HG03066 (cell line): ENCODE measurements at regions not wholly inside any gene's neighbourhood (a gene's known extent, or its start where the extent isn't known, plus 50 kb on each side); places are given as distances from the start of the nearest gene placed in this dataset.
"Not testable (repeated sequence)": the region's sequence is repeated elsewhere in the genome, so short reads cannot be mapped to it uniquely, and the experiment has no call there.

ENCODE experiments used
- ATAC-seq: cut with Tn5 transposase; IDR thresholded peaks from one replicate; pipeline ENCODE4 v1.9.1; 2021; ENCODE audit warnings: low read depth; ENCODE audit not compliant: unreplicated experiment

DNA sequence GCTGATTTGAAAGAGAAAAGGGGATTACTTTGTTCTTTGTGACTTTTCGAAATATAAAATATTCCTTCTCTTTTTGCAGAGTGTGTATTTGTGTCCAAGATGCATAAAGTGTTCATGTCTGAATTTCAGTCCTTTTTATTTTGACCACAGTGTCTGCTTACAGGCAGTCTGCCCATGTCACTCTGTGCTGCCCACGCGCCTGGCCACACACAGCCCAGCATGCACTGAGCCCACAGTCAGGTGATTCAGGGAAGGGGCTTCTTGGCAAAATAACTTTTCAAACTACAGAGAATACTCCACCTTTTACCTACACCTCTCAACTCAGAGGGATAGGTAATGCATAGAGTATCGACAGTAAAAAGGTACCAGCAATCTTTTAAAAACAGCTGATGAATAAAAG, 142.5 kb upstream of the TRPC4 start:
- ATAC-seq: no peak

DNA sequence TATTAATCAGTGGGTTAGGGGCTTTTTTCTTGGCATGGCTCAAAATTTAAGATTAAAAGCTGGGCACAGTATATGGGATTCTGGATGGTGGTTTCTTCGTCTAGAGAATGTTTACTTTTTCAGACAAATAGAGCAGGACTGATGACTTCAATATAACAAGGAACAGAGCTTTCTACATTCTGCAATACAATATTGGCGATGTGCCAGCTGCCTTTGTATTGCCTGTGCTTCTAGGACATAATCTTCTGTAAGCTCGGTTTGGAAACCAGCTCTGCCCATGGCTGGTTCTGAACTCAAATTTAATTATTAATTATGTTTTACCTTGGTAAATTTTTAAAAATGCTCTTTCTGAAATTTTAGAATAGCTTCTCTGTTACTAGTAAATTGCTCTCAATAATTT, 139.1 kb upstream of the TRPC4 start:
- no peak for ATAC-seq

DNA sequence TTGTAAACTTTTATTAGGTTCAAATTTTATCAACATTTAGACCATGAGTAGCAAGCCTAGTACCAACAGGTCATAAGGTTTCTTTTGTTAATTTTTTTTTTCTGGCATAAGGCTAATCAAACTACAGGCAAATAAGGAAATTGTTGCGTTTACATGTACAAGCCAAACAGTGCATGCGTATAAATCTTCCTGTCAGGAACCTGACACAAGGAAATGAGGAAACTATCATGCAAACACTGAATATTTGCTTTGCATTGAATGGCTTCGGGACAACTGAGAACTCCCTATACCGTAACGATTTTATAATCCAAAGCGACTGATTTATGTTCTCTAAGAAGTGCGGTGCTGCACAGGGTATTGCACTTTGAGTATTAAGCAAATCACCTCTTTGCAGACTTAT, 133.0 kb upstream of the TRPC4 start:
- ATAC-seq: no peak

DNA sequence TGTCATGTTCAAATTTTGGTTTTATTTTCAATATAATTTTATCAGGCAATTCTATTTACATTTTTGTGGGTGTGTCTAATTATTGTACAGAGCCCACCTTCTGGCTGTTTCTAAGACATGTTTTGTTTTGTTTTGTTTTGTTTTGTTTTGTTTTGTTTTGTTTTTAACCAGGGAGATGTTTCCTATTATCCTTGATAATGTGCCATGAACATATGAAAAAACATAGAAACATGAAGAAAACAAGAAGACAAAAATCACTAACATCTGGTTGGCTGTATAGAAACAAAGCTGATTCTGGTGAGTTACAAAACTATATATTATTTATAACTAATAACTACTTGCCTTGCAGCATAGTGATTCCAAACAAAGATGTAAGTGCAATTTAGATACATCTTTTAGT, 128.1 kb upstream of the TRPC4 start:
- no peak for ATAC-seq

DNA sequence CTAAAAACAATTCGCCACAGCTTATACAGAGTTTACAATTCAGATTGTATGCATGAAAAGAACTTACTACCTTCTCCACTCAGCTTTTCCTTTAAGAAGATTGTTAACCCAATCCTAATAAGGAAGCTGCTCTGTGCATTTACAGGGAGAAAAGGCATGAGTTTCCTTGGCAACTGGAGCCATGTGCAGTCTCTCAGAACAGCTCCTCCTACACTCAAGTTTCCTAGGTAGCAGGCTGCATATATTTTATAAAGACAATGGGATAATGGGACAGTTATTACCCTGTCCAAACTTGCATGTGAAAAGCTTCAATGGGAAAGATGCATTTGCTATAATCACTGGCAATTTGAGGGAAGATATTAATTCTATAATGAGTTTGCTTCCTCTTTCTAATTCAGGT, 125.5 kb upstream of the TRPC4 start:
- no peak for ATAC-seq

DNA sequence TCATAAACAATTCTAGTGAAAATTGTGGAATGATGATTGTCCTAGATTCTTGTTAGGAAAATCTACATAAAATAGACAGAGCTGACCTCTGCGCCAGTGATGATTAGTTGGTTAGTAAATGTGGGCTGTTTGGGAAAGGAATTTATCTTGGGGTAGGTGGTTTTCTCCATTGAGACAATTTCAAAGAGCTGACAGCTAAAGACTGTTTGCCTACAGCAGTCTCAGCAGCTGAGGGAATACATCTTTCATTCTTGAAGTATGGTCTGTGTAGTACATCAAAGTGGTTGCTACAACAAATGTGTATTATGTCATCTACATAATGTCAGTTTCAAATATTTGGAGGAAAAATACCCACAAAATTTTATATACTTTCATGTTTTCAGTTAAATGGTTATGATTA, 117.2 kb upstream of the TRPC4 start:
- no peak for ATAC-seq

DNA sequence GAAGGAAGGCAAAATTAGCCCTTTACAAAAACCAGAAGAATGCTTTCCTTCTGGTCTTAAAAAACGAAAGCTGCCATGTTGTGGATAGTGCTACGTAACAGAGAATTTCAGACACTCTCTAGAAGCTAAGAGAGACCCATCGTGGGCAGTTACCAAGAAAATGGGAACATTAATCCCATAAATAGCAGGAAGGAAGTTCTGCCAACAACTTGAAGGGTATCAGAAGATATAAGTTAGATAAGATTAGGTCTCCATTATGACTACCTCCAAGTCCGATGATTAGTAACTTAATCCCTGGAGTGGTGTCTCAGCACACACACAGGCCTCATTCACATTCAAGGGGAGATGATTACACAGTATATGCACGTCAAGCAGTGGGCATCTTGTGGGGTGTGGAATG, 115.7 kb upstream of the TRPC4 start:
- no peak for ATAC-seq

DNA sequence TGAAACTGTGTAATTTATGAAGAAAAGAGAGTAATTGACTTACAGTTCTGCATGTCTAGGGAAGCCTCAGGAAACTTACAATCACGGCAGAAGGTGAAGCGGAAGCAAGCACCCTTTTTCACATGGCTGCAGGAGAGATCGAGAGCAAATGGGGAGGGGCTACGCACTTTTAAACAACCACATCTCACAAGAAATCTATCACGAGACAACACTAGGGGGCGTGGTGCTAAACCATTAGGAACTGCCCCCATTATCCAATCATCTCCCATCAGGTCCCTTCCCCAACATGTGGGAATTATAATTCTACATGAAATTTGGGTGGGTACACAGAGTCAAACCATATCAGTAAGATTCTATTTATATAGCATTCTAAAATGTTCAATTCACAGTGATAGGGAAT, 114.8 kb upstream of the TRPC4 start:
- no peak for ATAC-seq

DNA sequence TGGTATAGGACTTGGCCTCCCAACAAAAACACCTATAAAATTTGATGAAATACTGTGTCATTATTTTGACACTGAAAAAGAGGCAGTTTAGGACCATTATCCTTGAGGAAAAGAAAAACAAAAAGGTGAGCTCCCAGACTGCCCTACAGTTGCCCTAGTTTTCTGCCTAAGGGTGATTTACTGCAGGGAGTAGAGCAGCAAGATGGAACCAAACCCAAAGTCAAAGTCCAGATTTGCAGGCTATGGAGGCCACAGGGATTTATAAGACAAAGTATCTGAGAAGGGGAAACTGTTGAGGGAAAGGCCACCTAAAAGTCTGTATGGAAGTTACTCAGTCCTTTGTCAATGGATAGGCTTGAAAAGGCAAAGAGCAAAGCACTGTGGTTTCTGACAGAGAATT, 112.4 kb upstream of the TRPC4 start:
- ATAC-seq: no peak

DNA sequence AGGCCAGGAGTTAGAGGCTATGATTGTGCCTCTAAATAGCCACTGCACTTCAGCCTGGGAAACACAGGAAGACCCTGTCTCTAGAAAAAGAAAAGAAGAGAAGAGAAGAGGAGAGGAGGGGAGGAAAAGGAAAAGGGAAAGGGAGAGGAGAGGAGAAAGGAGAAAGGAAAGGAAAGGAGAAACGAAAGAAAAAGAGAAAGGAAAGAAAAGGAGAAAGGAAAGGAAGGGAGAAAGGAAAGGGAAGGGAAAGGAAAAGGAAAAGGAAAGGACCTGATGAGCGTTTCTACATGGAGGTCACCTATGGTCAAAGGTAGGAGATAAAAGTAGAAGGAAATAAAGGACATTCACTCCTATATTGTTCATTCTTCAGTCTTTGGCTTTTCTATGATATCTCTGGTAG, 109.1 kb upstream of the TRPC4 start:
- ATAC-seq: no peak

DNA sequence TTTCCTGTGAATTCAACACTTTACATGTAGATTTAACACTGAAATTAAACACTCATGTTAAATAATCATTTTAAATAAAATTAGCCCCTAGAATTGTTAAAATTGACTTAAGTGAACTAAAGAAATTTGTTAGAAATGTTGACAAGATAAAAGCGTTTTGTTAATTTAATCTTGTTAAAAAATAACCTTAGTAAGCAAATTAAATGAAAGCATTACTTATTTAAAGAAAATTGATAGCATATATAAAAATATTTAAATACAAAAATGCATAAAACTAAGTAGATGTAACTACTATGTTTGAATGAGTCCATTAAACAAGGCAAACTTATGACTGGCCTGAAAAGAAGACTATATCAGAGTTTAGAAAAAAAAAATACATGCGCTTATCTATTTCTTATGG, 99.0 kb upstream of the TRPC4 start:
- no peak for ATAC-seq

DNA sequence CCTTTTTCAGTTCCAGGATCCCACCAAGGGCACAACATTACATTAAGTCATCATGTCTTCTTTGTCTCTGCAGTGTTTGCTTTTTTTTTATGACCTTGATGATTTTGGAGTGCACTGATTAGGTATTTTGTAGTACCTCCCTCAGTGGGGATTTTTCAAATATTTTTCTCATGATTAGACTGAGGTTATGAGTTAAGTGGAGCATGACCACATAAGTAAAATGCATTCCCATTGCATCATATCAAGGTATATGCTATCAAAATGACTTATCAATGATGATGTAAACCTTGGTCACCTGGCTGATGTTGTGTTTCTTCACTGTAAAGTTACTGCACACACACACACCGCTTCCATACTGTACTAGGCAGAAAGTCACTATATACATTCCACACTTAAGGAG, 96.7 kb upstream of the TRPC4 start:
- no peak for ATAC-seq

DNA sequence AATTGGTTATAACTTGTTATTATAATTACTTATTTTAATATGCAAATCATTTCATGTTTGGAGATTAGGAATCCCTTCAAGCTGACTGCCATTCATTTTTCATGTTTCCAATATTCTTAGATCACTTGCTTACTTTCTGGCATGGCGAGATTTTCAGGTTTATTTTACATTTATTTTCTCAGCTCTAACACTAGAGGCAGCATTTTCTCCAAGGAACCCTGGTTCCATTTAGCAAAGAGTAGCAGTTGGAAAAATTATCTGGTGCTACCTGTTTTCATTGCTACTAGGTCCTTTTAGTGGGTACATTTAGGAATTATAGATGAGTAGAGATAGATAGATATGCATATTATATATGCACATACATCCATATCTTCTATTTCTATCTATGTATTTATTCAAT, 90.9 kb upstream of the TRPC4 start:
- ATAC-seq: no peak

DNA sequence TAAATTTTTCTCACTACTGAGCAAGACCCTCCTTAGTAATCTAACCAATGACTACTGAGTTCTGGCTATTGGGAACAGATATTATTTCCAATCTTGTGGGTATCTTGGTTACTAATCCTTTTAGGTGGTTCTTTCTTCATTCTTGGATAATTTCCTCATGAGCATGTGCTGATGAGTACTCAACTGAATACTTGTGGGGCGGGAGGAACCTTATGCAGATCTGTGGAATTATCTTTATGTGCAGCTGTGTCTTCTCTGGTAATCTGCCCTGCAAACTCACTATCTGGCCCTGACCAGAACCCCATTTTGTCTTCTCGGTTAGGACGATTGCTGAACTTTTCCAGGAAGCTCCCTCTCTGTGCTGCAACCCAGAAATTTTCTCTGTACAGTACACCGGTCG, 89.7 kb upstream of the TRPC4 start:
- no peak for ATAC-seq

DNA sequence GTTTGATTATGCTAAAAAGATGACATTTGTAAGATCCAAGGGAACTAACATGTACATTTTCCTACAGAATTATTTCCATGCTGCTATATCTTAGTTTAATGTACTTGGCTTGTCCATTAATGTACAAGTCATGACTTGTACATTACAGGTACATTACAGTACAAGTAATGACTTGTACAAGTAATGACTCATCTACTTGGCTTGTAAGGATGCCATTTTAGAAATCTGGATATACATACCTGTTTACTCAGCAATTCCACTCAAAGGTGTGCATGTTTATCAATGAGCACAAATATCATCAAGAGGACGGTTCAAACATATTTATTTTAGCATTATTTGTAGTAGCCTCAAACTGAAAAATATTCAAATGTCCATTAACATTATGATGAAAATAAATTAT, 87.0 kb upstream of the TRPC4 start:
- no peak for ATAC-seq

DNA sequence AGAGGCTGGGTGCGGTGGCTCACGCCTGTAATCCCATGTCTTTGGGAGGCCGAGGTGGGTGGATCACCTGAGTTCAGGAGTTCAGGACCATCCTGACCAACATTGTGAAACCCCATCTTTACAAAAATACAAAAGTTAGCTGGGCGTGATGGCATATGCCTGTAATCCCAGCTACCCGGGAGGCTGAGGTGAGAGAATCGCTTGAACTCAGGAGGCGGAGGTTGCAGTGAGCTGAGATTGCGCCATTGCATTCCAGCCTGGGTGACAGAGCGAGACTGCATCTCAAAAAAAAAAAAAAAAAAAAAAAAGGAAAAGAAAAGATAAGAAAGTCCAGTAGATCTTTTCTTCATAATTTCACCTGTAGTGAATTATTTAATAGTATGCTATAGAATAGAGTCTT, 85.0 kb upstream of the TRPC4 start:
- ATAC-seq: not testable (repeated sequence)

DNA sequence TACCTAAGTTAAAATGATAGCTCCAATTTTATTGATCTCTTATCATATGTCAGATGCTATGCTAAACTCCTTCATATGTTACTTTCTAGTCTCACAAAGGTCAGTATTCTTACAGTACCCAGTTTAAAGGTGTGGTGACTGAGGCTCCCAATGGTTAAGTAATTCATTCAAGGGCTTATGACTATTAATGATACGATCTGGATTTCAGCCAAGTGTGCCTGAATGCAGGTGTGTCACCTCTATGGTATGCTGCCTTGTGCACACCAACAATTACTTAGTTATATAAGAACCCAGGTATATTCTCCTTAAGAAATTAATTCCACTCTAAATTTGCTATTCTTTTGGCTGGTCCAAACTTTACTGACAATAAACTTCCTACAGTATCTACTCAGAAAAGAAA, 84.6 kb upstream of the TRPC4 start:
- ATAC-seq: no peak

DNA sequence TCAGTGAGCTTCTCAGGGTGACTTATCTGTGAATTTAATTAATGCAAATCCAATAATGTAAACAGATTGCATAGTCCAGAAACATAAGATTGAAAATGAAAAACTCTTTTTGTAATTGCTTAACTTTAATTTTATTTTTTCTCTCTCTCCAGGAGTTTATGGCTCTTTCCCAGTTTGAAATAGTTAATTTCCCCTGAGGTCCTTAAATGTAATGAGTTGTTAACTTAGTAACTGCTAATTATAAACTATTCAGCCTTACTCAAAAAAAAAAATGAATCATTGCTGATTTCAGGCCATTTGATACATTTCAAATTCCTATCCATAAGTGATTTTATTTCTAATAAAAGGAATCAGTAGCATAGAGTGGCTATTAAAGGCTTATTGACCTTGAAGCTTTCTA, 84.1 kb upstream of the TRPC4 start:
- no peak for ATAC-seq

DNA sequence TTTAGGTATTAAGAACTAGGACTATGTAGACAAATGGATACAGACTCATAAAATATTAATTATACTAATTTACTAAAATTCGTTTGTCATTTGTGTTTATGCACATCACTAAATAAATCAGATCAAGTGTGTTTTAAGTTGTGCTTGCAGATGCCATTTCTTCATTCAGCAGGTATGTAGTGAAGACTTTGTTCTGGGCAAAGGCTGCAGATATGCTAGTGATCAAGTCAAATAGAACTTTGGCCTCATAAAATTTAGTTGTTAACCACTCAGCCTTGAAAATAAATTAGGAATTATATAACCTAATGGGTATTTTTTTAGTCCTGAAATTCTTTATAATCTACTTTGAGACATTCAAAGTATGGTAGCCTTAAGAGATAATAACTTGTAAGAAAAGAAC, 80.4 kb upstream of the TRPC4 start:
- ATAC-seq: no peak

DNA sequence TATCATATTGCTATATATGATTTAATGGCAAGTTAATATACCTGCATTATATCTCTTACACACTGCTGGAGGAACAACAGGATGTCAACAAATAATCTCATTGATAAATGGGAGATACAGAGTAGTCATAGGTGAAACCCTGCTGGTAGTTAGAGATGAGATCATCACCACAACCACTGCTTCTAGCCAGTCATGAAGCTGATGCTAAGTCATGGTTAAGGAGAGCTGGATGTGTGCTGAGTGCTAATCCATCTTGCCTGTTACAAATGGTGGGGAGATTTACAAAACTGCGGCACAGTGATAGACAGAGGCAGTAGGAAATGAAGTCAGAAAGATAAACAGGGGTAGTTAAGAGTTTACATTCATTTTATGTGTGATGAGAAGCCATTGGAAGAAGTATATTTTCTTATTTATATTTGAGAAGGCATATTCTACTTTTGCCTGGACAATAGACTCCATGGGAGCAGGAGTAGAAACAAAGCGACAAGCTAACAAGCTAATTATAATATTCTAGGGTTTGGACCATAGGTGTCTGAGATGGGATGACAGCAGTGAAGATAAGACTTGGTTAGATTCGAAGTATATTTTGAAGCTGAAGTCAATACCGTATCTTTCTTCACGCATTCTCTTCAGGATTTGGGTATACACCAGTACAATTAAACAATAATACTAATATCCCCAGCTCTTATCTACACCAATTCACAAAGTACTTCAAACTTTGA, 78.0 kb upstream of the TRPC4 start:
- no peak for ATAC-seq

DNA sequence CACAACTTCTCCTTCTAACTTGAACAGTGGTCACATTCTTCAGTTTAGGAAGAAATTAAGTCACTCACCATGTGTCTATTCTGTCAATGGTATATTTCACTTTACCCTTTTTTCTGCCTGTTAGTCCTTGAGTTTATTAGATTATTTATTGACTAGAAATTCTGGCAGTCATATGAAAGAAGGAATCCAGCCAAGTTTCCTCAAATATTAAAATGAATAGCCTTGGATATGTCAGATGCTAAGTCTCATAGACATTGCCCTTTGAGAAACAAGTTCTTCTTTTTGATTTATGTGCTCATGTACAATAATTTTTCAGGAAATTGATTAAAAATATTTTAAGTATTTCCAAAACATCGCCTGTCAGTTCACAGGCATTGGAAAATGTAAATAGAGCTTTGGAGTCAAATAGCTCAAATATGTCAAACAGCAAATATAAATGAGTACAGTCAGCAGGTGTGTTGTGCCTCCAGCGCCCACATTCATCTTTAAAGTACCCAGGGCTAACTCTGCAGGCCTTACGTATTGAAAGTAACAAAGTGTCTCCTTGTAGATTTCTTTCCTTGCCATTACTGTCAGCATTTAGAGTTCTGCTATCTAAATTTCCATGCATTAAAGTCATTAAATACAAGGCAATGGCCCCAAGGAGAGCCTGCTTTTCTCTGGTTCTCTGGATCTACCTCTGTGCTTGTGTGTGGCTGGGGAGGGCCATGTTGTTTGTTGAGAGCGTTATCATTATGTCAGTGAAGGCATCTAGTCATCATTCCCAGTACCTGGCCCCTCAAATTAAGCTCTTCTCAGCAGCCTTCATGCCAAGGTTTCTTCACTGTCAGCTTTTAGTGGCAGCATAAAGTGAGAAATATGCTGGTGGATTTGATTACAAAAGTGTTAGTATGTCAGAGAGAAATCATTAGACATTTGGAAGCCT, 76.3 kb upstream of the TRPC4 start:
- ATAC-seq: no peak

DNA sequence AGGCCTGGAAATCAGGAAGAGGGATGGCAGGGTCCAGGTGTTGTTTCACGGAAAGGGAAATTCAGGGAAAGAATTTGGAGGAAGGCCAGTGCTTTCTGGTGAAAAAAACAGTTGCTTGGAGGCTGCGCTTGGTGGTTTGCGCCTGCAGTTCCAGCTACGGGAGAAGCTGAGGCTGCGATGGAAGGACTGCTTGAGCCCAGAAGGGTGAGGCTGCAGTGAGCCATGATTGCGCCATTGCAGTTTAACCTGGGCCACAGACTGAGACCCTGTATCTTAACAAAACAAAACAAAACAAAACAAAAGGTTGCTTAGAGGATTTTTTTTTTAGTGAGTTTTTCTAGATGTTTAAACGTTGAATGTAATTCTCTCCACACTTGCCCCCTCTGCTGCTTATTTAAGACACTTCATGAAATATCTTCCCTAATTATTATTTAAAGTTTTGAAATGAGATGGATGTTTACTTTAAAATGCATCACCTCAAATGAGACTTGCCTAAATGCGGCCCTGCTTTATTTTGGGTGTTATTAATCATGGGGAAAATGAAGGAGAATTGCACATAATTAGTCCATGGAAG, 75.4 kb upstream of the TRPC4 start:
- ATAC-seq: no peak
